ENCODE measurements at regions not wholly inside any gene's neighbourhood (a gene's known extent, or its start where the extent isn't known, plus 50 kb on each side); places are given as distances from the start of the nearest gene placed in this dataset.

DNA sequence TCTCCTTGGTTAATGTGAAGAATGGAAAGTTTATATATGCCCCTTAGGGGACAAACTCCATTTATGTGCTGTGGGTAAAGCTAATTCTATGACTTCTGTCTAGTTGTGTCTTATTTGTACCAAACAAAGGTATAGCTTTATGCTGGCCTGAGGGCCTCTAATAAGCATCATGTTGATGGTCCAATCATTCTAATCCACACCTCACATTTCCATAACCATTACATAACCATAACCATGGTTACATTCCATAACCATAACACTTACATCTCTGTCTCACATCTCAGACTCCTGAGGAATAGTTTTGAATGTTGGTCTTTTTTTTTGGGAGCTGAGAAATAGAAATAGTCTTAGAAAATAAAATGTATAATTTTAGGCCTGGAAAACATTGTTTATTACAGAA is 1097.1 kb downstream of the FLRT2 start:
- H3K4me3 ChIP-seq (ENCODE audit: low read depth, low read length), result no peak overlapping the region
- no peak for DNase-seq (ENCODE audit: low read depth)
- TF ChIP-seq, protein P1, sequence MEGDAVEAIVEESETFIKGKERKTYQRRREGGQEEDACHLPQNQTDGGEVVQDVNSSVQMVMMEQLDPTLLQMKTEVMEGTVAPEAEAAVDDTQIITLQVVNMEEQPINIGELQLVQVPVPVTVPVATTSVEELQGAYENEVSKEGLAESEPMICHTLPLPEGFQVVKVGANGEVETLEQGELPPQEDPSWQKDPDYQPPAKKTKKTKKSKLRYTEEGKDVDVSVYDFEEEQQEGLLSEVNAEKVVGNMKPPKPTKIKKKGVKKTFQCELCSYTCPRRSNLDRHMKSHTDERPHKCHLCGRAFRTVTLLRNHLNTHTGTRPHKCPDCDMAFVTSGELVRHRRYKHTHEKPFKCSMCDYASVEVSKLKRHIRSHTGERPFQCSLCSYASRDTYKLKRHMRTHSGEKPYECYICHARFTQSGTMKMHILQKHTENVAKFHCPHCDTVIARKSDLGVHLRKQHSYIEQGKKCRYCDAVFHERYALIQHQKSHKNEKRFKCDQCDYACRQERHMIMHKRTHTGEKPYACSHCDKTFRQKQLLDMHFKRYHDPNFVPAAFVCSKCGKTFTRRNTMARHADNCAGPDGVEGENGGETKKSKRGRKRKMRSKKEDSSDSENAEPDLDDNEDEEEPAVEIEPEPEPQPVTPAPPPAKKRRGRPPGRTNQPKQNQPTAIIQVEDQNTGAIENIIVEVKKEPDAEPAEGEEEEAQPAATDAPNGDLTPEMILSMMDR (IDR thresholded peaks at IDR 0.05; ENCODE audit: control insufficient read depth, extremely low read depth, insufficient read depth), result no peak

DNA sequence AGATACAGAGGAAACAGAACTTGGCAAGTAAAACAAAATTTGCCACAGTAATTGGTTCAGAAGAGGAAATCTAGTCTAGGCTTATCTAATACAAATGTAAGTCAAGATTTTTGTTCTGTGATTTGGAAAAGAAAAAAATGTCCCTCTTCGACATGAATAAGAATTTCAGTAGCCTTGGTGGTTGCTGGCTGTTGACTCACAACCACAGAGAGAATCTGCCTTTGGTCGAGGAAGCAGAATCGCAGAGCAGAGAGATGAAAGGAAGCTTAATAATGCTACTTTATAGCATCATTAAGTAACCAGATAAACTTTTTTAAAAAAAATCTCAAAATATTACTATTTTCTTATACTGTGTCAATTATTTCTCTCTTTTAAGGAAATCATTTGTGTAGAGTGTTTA is 1096.6 kb downstream of the FLRT2 start:
- no peak overlapping the region for H3K4me3 ChIP-seq (ENCODE audit: low read depth, low read length)
- DNase-seq (ENCODE audit: low read depth), result no peak
- TF ChIP-seq, protein P1 (IDR thresholded peaks at IDR 0.05; ENCODE audit: control insufficient read depth, extremely low read depth, insufficient read depth), result no peak

DNA sequence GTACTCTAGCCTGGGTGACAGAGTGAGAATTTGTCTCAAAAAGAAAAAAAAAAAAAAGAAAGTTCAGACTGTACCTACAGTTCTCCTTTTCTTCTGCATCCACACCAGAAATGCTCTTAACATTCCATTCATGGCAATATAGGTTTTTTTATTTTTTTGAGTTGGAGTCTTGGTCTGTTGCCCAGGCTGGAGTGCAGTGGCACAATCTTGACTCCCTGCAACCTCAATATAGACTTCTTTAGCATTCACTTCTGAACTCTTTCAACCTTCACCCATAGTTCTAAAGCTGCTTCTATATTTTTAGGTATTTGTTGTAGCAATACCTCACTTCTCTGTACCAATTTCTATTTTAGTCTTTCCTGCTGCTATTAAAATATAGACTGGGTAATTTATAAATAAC is 1095.7 kb downstream of the FLRT2 start:
- TF ChIP-seq, protein P1 (IDR thresholded peaks at IDR 0.05; ENCODE audit: control insufficient read depth, extremely low read depth, insufficient read depth), result no peak
- no peak overlapping the region for H3K4me3 ChIP-seq (ENCODE audit: low read depth, low read length)
- no peak for DNase-seq (ENCODE audit: low read depth)

DNA sequence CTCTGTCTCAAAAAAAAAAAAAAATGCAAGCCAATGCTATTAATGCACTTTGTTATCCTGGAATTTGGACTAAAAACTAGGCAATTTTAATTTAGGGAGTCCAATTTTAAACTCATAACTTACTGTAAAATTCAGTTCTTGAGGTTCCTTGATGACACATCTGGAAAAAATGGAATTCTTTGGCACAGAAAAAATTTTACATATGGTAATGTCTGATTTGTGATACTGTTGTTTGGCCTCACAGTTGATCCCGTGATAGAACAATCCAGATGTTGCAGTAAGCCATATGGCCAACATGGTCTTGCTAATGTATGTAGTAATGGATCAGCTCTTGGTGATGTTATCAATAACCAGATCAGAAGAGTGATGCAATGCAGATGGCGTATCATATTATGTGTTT is 1089.8 kb downstream of the FLRT2 start:
- TF ChIP-seq, protein P1 (IDR thresholded peaks at IDR 0.05; ENCODE audit: control insufficient read depth, extremely low read depth, insufficient read depth), result no peak
- H3K4me3 ChIP-seq (ENCODE audit: low read depth, low read length), result no peak overlapping the region

DNA sequence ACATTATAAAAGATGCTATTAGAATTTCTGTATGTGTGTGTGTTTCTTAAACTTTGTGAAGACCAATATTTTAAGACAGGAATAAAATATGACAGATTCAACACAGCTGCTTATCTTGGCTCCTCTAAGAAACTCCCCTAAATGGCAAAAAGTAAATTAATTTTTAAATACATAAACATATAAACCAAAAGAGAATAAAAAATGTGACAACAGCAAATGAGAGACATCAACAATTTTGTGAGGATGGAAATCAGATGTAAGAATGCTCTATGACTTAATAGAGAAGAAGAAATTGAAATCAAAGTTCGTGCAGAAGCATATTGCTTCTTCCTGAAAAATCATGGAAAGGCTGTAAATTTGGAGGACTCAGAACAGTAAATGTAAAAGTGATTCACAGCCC is 1083.8 kb downstream of the FLRT2 start:
- TF ChIP-seq, protein P1 (IDR thresholded peaks at IDR 0.05; ENCODE audit: control insufficient read depth, extremely low read depth, insufficient read depth), result no peak
- DNase-seq (ENCODE audit: low read depth), result no peak
- no peak overlapping the region for H3K4me3 ChIP-seq (ENCODE audit: low read depth, low read length)

More for the DNA sequence above, 1089.8 kb downstream of the FLRT2 start:
- DNase-seq (ENCODE audit: low read depth), result no peak

DNA sequence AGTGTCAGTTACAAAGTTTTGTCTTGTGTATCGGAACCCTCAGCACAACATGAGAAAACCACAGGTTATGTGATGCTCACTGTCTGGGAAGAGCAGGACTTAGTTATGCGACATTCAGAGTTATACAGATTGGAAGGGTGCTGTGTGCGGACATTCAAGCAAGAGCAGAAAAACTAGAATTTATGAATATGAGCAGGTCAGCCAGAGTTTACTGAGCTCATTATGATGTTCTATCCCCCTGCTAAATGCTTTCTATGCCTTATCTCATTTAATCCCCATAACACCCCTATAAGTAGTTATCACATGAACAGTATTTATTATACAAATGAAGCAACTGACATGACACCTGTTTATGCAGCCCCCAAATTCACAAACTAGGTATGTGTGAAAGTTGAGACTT is 1083.2 kb downstream of the FLRT2 start:
- no peak for DNase-seq (ENCODE audit: low read depth)
- TF ChIP-seq, protein P1 (IDR thresholded peaks at IDR 0.05; ENCODE audit: control insufficient read depth, extremely low read depth, insufficient read depth), result no peak
- no peak overlapping the region for H3K4me3 ChIP-seq (ENCODE audit: low read depth, low read length)

DNA sequence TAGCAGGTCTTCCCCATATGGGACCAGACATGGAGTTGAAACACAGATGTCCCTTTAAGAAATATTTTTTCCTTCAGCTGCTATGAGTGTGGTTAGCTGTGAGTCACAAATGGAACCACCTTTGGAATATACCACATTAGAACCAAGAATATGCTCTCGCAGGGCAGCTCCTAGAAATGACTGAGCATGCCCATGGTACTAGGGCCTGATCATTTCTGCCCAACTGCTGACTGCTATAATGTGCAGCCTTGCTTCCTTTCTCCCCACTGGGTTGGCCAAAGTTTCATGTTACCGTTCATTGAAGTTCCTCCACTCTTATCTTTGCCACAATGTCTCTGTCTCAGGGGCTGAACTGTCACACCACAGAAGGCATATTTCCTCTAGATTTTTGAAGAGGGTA is 1074.6 kb downstream of the FLRT2 start:
- DNase-seq (ENCODE audit: low read depth), result no peak
- no peak overlapping the region for H3K4me3 ChIP-seq (ENCODE audit: low read depth, low read length)
- TF ChIP-seq, protein P1 (IDR thresholded peaks at IDR 0.05; ENCODE audit: control insufficient read depth, extremely low read depth, insufficient read depth), result no peak
